HEK293 (cell line): ENCODE measurements at regions not wholly inside any gene's neighbourhood (a gene's known extent, or its start where the extent isn't known, plus 50 kb on each side); places are given as distances from the start of the nearest gene placed in this dataset.

Source experiments
- ZNF658 ChIP-seq: fragments of 450-650 bp; formaldehyde crosslinking; IDR thresholded peaks from 2 replicates; pipeline ENCODE4; 2016; ENCODE audit warnings: missing biosample characterization, missing genetic modification characterization
- TF ChIP-seq, protein P1 (sequence below): fragments of 450-650 bp; formaldehyde crosslinking; IDR thresholded peaks from 2 replicates; pipeline ENCODE4 v1.5.1; 2016; ENCODE audit warnings: missing biosample characterization, missing genetic modification characterization, borderline replicate concordance
- TF ChIP-seq, protein P2 (sequence below): fragments of 450-650 bp; formaldehyde crosslinking; IDR thresholded peaks from 2 replicates; pipeline ENCODE4; 2016; ENCODE audit warnings: missing biosample characterization, missing genetic modification characterization
- TF ChIP-seq, protein P3 (sequence below): fragments of 450-650 bp; formaldehyde crosslinking; IDR thresholded peaks from 2 replicates; pipeline ENCODE4 v1.5.1; 2016; ENCODE audit warnings: missing biosample characterization, missing genetic modification characterization

DNA sequence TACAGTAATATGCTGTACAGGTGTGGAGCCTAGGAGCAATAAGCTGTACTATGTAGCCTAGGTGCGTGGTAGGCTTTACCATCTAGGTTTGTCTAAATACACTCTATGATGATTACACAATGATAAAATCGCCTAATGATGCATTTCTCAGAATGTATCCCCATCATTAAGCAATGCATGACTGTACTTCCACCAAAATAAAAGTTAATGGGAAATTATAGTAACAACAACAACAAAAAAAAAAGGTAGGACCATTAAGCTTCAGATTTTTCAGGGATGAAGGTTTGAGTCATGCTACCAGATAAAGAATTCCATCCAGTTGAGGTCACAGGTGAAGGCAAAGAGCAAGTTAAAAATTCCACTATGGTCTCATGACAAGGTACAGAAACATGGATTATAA, 68.2 kb downstream of the MAGEA10 start:
- TF ChIP-seq, protein P1, sequence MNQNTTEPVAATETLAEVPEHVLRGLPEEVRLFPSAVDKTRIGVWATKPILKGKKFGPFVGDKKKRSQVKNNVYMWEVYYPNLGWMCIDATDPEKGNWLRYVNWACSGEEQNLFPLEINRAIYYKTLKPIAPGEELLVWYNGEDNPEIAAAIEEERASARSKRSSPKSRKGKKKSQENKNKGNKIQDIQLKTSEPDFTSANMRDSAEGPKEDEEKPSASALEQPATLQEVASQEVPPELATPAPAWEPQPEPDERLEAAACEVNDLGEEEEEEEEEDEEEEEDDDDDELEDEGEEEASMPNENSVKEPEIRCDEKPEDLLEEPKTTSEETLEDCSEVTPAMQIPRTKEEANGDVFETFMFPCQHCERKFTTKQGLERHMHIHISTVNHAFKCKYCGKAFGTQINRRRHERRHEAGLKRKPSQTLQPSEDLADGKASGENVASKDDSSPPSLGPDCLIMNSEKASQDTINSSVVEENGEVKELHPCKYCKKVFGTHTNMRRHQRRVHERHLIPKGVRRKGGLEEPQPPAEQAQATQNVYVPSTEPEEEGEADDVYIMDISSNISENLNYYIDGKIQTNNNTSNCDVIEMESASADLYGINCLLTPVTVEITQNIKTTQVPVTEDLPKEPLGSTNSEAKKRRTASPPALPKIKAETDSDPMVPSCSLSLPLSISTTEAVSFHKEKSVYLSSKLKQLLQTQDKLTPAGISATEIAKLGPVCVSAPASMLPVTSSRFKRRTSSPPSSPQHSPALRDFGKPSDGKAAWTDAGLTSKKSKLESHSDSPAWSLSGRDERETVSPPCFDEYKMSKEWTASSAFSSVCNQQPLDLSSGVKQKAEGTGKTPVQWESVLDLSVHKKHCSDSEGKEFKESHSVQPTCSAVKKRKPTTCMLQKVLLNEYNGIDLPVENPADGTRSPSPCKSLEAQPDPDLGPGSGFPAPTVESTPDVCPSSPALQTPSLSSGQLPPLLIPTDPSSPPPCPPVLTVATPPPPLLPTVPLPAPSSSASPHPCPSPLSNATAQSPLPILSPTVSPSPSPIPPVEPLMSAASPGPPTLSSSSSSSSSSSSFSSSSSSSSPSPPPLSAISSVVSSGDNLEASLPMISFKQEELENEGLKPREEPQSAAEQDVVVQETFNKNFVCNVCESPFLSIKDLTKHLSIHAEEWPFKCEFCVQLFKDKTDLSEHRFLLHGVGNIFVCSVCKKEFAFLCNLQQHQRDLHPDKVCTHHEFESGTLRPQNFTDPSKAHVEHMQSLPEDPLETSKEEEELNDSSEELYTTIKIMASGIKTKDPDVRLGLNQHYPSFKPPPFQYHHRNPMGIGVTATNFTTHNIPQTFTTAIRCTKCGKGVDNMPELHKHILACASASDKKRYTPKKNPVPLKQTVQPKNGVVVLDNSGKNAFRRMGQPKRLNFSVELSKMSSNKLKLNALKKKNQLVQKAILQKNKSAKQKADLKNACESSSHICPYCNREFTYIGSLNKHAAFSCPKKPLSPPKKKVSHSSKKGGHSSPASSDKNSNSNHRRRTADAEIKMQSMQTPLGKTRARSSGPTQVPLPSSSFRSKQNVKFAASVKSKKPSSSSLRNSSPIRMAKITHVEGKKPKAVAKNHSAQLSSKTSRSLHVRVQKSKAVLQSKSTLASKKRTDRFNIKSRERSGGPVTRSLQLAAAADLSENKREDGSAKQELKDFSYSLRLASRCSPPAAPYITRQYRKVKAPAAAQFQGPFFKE (tag by site-specific recombination): no peak
- TF ChIP-seq, protein P2, sequence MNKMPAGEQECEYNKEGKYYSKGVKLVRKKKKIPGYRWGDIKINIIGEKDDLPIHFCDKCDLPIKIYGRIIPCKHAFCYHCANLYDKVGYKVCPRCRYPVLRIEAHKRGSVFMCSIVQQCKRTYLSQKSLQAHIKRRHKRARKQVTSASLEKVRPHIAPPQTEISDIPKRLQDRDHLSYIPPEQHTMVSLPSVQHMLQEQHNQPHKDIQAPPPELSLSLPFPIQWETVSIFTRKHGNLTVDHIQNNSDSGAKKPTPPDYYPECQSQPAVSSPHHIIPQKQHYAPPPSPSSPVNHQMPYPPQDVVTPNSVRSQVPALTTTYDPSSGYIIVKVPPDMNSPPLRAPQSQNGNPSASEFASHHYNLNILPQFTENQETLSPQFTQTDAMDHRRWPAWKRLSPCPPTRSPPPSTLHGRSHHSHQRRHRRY: no peak
- TF ChIP-seq ZNF658 (tag by site-specific recombination): no peak
- TF ChIP-seq, protein P3, sequence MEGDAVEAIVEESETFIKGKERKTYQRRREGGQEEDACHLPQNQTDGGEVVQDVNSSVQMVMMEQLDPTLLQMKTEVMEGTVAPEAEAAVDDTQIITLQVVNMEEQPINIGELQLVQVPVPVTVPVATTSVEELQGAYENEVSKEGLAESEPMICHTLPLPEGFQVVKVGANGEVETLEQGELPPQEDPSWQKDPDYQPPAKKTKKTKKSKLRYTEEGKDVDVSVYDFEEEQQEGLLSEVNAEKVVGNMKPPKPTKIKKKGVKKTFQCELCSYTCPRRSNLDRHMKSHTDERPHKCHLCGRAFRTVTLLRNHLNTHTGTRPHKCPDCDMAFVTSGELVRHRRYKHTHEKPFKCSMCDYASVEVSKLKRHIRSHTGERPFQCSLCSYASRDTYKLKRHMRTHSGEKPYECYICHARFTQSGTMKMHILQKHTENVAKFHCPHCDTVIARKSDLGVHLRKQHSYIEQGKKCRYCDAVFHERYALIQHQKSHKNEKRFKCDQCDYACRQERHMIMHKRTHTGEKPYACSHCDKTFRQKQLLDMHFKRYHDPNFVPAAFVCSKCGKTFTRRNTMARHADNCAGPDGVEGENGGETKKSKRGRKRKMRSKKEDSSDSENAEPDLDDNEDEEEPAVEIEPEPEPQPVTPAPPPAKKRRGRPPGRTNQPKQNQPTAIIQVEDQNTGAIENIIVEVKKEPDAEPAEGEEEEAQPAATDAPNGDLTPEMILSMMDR (tag by site-specific recombination): no peak
